IMR-90 (cell line): ENCODE measurements at regions not wholly inside any gene's neighbourhood (a gene's known extent, or its start where the extent isn't known, plus 50 kb on each side); places are given as distances from the start of the nearest gene placed in this dataset.

Experiments
- NFE2L2 ChIP-seq: fragments of 150-350 bp; IDR thresholded peaks from 2 replicates; pipeline ENCODE4 v1.6.1; 2016; ENCODE audit warnings: low read depth, mild to moderate bottlenecking, low read length
- POLR2A ChIP-seq: IDR thresholded peaks from 2 replicates; pipeline ENCODE4 v1.6.1; 2012; ENCODE audit warnings: mild to moderate bottlenecking, low read depth, low read length
- RAD21 ChIP-seq: IDR thresholded peaks from 2 replicates; pipeline ENCODE4 v1.6.1; 2012; ENCODE audit warnings: low read length, improper control_type of control experiment
- RFX5 ChIP-seq: IDR thresholded peaks from 2 replicates; pipeline ENCODE4 v1.8.0; 2012; ENCODE audit warnings: low read depth, mild to moderate bottlenecking, low read length, moderate library complexity
- SMC3 ChIP-seq: fragments of 150-350 bp; IDR thresholded peaks from 2 replicates; pipeline ENCODE4 v1.6.1; 2016; ENCODE audit warnings: low read depth, mild to moderate bottlenecking, antibody characterized with exemption, low read length, moderate library complexity
- TF ChIP-seq, protein P1 (sequence below): fragments of 150-350 bp; IDR thresholded peaks from 2 replicates; pipeline ENCODE4 v1.6.1; 2016; ENCODE audit warnings: low read depth, mild to moderate bottlenecking, low read length, moderate library complexity, borderline replicate concordance
- TF ChIP-seq, protein P2 (sequence below): conservative IDR thresholded peaks from 2 replicates; pipeline ENCODE4 v1.5.1; 2012; ENCODE audit warnings: mild to moderate bottlenecking, low read depth, low read length, improper control_type of control experiment

DNA sequence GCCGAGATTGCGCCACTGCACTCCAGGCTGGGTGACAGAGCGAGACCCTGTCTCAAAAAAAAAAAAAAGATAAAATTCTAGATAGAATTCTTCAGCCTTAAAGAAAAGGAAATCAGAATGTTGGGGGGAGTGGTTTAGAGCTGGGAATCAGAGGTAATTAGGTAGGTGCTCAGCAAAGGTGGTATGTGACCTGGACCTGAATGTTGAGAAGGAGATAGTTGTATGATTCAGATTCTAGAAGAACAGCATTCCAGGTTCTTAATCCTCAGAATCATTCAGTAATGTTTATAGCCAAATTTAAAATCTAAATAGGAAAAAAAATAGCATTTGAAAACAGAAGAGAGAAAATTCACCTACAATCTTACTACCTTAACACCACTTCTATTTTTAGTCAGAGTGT is 71.3 kb upstream of the UBE2E1 start:
- TF ChIP-seq, protein P1, sequence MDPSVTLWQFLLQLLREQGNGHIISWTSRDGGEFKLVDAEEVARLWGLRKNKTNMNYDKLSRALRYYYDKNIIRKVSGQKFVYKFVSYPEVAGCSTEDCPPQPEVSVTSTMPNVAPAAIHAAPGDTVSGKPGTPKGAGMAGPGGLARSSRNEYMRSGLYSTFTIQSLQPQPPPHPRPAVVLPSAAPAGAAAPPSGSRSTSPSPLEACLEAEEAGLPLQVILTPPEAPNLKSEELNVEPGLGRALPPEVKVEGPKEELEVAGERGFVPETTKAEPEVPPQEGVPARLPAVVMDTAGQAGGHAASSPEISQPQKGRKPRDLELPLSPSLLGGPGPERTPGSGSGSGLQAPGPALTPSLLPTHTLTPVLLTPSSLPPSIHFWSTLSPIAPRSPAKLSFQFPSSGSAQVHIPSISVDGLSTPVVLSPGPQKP = no peak
- TF ChIP-seq, protein P2, sequence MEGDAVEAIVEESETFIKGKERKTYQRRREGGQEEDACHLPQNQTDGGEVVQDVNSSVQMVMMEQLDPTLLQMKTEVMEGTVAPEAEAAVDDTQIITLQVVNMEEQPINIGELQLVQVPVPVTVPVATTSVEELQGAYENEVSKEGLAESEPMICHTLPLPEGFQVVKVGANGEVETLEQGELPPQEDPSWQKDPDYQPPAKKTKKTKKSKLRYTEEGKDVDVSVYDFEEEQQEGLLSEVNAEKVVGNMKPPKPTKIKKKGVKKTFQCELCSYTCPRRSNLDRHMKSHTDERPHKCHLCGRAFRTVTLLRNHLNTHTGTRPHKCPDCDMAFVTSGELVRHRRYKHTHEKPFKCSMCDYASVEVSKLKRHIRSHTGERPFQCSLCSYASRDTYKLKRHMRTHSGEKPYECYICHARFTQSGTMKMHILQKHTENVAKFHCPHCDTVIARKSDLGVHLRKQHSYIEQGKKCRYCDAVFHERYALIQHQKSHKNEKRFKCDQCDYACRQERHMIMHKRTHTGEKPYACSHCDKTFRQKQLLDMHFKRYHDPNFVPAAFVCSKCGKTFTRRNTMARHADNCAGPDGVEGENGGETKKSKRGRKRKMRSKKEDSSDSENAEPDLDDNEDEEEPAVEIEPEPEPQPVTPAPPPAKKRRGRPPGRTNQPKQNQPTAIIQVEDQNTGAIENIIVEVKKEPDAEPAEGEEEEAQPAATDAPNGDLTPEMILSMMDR = no peak
- TF ChIP-seq SMC3 = no peak
- no peak for TF ChIP-seq POLR2A
- no peak for TF ChIP-seq RFX5
- no peak for TF ChIP-seq RAD21
- no peak for TF ChIP-seq NFE2L2
